Spleen (tissue), 3 donors: ENCODE measurements at regions not wholly inside any gene's neighbourhood (a gene's known extent, or its start where the extent isn't known, plus 50 kb on each side); places are given as distances from the start of the nearest gene placed in this dataset.

Source experiments
- POLR2A ChIP-seq, 3 donors: fragments of 450-650 bp; IDR thresholded peaks; one replicate each; pipeline ENCODE4 v1.5.1; 2017; ENCODE audit warnings: antibody characterized with exemption in 3 of 3, mild to moderate bottlenecking in 1 of 3
- POLR2AphosphoS5 ChIP-seq, 3 donors: sonication (generic); formaldehyde crosslinking; IDR thresholded peaks; one replicate each; pipeline ENCODE4 v1.5.1; 2017; ENCODE audit warnings: antibody characterized with exemption in 3 of 3

DNA sequence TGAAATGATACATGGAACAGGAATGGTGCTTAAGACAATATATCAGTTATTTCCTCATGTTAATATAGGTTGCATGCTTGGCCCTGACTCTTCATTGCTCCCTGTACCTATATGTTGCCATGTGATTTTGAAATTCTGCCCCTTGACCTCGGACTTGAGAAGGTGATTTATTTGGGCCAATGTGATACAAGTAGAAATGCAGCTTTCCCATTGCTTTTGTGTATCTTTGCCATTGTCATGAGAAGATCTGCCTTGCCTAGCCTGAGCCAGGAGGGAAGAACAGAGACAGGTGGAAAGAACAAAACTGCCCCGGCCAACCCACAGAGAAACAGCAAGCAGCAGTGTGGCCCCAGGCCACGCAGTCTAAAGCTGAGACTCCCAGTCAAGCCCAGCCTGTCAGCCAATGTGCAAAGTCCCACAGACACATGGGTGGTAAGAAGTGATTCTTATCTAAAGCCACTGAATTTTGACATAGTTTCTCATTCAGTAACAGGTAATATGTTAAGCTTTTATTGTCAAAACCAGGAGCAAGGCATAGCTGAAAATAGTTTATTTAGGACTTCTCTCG, 245.7 kb upstream of the RND3 start:
- TF ChIP-seq POLR2AphosphoS5 (IDR thresholded peaks at IDR 0.05) = no peak
- no peak for TF ChIP-seq POLR2A (IDR thresholded peaks at IDR 0.05)
